ENCODE measurements at regions not wholly inside any gene's neighbourhood (a gene's known extent, or its start where the extent isn't known, plus 50 kb on each side); places are given as distances from the start of the nearest gene placed in this dataset.

DNA sequence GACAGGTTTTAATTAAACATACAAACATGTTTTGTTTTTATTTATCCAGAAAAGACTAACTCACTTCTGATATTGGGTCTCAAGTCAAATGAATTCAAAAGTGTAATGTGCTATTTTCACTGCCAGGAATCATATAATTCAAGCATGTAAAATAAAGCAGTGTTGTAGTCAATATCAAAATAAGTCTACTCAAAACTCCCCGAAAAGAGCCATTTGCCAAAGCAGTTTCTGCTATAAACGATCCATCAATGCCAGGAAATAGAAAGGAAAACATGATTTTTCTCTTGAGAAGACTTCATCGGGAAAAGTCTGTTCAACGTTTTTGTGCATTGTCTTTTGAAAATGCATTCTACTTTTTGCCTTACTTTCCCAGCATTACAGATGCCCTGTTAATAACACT is 633.3 kb downstream of the FAT4 start:
- ATAC-seq (no peak), DNase-seq (no peak)
- intact Hi-C loops (cut with micrococcal nuclease), result no loop called here

DNA sequence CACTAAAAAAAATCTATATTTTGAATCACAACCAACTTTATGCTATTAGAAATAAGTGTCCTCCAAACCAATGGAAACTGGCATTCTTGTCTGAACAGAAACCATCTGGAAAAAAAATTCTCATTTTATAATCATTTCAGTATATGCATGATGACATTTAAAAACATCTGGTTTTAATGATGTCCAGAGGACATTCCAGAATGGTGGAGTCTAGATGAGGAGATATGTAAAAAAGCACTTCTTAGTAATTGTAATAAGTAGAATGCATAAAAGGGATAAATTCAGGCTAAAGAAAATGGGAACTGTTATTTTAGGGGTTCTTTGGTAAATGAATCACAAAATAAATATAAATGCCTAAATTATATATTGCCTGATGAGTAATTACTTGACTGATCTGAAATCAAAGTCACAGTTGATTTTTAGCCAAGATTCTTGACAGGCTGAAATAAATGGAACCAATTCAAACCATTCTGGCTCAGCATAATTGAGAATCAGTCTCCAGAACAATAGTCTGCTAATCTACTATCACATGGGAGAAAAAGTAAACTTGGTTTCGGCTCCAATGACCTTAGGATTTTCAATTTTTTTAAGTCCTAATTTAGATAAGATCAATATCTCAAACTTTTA is 636.6 kb downstream of the FAT4 start:
- DNase-seq (no peak), ATAC-seq (no peak)
- intact Hi-C loops (cut with micrococcal nuclease), result no loop called here

DNA sequence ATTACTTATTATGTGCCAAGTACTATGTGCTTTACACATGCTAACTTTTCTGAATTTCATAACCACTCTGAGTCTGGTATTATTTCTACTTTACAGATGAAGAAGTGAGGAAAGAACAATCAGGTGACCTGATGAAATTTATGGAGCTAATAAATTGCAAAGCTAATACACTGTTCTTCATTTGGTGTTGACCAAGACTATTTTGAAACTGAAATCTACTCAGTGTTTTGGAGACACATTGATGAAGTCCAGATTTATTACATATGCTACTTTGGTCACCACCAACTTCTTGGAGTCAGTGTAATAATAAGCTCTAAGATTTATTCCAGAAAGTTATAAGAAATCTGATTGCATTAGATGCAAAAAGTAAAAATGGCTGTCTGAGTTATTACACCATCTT is 637.9 kb downstream of the FAT4 start:
- intact Hi-C loops (cut with micrococcal nuclease), result no loop called here
- DNase-seq (no peak), ATAC-seq (no peak)

DNA sequence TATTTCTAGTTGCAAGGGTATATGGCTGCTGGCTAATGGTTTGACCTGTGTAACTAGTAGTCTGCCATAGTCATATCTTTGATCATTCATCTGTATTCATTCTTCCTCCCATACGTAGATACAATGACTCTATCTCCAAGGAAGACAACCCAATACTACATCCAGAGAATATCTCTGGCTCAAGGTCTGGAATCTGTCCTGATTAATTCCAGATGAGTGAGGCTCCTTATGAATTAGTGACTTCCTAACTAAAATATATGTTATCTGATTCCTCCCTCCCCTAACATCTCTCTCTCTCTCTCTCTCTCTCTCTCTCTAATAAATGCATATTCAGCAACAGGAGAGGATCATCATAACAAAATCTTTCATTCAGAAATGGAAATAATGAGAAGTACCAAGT is 641.5 kb downstream of the FAT4 start:
- DNase-seq (no peak), ATAC-seq (no peak)
- intact Hi-C loops (cut with micrococcal nuclease), result no loop called here

DNA sequence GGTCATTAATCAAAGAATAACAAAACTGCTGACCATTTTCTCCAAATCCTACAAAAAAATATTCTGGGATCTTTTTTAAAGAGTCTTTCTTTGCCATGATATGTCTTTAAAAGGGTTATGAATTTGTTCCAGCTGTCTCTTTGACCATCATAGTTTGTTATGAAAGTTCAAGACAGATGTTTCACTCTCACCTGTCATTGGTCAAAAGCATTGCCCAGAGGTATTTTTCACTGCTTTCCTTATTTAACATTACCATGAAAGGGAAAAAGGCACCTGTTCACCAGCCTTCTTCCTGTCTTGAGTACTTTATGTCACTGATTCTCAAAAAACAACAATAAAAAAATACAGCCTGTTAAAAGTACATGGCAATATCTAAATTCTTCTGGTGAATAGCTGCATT is 643.8 kb downstream of the FAT4 start:
- intact Hi-C loops (cut with micrococcal nuclease), result no loop called here
- DNase-seq (no peak), ATAC-seq (no peak)

DNA sequence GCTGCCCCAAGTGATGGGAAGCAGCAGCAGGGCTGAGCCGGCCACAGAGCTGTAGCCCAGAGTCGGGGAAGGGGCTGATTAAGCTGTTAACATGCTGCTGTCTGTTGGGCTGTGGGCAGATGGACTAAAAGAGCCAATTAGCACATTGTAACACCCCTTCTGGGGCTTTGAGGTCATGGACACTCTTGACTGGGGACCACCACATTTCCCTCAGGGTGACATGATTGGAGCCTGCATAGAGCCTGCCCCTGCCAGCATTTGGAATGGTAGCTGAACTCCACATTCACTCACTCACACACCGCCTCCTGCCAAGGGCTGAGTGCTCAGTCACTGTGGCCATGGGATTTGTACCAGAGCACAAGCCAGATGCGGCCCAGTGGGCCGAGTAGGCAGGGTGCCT is 646.9 kb downstream of the FAT4 start:
- intact Hi-C loops (cut with micrococcal nuclease), result no loop called here
- DNase-seq, result no peak
- no peak for ATAC-seq

DNA sequence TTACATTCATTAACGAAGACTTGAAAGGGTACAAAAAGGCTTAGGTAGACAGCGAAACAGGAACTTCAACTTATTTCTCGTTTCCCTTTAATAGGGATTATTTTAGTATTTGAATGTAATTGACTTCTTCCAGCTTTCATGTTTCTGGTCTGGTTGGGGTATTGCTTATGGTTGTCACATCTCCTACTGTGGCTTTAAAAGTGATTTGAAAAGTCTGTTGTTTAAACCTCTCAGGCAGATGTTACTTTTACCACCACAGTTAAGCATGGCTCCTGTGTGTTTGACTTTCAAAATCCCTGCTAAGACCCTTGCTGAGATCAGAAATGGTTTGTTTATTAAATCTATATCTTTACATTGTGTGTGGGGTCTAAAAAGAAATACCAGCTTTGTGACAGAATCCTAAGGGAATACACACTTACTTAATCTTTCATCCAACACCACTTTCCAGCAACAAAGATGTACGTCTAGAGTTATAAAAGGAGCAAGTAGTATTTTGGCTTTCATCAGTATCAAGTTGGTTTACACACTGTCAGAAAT is 661.2 kb downstream of the FAT4 start:
- ATAC-seq, result no peak

DNA sequence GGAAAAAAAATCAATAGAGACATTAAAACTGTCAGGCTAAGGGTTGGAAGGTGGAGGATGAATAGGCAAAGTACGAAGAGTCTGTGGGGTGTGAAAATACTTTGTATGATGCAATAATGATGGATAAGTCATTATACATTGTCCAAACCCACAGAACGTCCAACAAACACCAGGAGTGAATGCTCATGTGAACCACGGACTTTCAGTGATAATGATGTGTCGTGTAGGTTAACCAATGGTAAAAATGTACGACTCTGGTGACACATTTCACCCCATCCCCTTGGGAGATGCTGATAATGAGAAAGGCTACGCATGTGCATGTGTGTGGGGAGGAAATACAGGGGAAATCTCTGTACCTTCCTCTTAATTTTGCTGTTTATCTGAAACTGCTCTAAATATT is 665.2 kb downstream of the FAT4 start:
- no peak for ATAC-seq
- intact Hi-C loops (cut with micrococcal nuclease), result no loop called here
- no peak for DNase-seq

More for the DNA sequence above, 661.2 kb downstream of the FAT4 start:
- intact Hi-C loops (cut with micrococcal nuclease), result no loop called here
- no peak for DNase-seq

DNA sequence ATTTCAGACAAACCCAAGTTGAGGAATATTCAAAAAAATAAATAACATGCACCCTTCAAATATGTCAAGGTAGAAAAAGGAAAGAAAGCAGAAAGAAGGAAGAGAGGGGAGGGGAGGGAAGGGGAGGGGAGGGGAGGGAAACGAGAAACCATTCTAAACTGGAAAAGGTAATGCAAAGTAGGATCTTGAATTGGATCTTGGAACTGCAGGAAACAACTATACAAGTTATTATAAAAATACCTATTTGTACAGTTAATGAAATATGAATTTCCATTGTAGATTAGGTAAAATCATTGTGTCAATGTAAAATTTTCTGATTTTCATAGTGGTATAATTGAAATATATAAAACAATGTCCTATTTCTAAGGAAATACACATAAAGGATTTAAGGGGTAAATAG is 668.4 kb downstream of the FAT4 start:
- ATAC-seq (no peak), DNase-seq (no peak)
- intact Hi-C loops (cut with micrococcal nuclease), result no loop called here

DNA sequence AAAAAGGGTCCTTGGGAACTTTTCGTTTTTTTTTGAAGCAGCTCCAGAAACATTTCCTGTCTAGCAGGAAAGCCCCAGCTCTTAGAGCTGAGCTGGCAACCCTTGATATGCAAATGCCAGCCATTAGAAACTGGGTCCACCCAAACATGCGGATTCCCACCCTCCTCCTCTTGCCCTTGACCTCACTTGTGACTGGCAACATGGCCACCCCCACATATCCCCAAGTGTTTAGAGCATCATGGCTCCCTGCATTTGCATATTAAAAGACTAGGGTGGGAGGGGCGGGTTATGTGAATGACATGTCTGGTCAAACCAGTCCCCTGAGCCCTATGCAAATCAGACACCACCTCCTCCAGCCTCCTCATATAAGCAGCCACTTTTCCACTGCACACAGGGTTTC is 671.1 kb downstream of the FAT4 start:
- no peak for DNase-seq
- intact Hi-C loops (cut with micrococcal nuclease), result no loop called here
- no peak for ATAC-seq

DNA sequence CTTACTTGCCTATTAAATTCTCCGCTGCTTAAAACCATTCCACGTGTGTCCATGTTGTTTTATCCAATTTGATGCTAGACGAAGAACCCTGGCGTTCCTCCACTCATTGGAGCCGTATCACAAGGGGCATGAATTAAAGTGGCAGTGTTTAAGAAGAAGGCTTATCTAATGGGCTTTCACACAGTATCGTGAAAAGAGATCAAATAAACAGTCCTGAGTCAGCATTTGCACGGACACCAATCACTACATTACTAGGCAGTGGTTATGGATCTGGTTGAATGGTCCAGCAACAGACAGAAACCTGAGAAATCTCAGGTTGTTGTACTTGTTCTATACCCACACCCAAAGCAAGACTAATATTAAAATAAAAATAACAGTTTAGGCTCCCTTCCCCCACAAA is 671.6 kb downstream of the FAT4 start:
- intact Hi-C loops (cut with micrococcal nuclease), result no loop called here
- ATAC-seq (no peak), DNase-seq (no peak)

DNA sequence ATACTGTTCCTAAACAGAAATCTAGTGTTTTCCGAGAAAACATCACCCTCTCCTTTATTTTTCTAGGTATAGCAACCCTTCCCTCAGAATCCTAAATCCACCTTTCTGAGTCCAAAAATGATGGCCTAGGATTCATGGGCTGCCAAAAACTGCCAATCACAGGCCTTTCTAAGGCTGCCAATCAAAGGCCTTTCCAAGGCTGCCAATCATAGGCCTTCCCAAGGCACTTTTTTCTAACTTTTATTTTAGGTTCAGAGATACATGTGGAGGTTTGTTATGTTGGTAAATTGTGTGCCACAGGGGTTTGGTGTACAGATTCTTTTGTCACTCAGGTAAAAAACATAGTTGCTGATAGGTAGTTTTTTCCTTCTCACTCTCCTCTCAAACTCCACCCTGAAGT is 673.7 kb downstream of the FAT4 start:
- DNase-seq (no peak), ATAC-seq (no peak)
- intact Hi-C loops (cut with micrococcal nuclease), result no loop called here

DNA sequence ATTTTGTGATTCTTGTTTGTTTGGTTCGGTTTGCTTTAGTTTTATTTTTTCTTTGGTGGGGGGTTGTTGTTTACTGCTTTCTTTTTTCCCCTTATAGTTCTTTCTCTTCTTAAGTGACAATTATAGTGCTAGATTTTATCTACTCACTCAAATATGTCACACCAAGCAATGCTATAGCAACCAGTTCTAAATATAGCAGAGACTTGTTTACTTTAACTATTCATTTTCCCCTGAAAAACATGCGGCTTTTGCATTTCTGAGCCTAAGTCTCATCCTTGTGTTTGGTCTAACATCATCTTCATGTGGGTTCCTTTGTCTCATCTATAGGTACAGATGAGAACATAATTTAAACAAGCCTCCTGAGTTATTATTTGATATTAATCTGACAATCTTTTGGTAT is 676.6 kb downstream of the FAT4 start:
- no peak for ATAC-seq

DNA sequence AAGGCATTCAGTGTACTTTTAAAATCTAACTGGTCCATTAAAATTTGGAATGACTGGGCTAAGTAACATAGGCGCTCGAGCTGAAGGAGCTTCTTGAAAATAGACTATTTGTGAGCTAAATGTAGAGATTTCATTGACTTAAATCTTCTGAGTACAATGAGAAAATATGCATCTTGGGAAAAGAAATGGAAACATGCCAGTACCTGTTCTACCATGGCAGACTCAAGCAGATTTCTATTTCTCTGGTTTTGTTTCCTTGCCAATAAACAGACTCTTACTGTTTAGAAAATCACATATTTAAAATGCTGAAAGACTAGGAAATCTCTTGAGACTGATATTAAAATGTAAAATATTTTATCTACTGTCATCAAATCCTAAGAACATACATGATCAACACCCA is 678.1 kb downstream of the FAT4 start:
- no peak for DNase-seq
- intact Hi-C loops (cut with micrococcal nuclease), result no loop called here

More for the DNA sequence above, 676.6 kb downstream of the FAT4 start:
- DNase-seq, result no peak
- intact Hi-C loops (cut with micrococcal nuclease), result no loop called here

DNA sequence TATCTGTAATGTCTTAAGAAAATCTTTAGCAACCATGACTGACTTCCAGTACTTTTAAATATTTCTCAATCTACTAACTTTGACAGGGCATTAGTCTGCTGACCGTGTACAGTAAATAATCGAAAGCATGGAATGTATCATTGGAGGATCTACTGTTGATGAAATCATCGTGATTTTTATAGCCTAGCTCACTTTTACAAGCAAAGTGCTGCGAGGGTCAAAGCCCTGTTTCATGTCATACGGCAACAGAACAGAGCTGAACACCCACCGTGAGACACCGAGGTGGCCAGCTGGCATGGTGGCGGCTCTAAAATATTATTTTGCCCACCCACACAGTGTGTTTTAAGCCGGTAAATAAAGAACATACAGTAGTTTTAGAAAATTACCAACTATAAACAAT is 679.3 kb downstream of the FAT4 start:
- DNase-seq (no peak), ATAC-seq (no peak)
- intact Hi-C loops (cut with micrococcal nuclease), result no loop called here

More for the DNA sequence above, 678.1 kb downstream of the FAT4 start:
- no peak for ATAC-seq

DNA sequence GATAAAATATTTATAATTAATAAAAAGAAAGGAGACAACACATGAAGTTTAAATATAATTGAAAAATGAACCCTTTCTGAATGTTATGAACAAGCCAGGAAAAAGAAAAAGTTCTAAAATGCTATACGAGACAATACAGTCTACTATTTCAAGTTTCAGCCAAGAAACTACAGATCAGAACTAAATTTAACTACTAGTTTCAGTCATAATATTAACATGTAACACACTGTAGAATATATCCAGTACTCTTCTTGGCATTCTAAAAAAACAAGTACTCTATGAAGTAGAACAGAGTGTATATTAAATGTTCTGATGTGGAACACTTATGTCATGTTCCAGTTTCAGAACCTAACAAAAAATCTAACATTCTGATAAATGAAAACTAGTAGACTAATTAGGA is 679.7 kb downstream of the FAT4 start:
- DNase-seq (no peak), ATAC-seq (no peak)
- intact Hi-C loops (cut with micrococcal nuclease), result no loop called here

DNA sequence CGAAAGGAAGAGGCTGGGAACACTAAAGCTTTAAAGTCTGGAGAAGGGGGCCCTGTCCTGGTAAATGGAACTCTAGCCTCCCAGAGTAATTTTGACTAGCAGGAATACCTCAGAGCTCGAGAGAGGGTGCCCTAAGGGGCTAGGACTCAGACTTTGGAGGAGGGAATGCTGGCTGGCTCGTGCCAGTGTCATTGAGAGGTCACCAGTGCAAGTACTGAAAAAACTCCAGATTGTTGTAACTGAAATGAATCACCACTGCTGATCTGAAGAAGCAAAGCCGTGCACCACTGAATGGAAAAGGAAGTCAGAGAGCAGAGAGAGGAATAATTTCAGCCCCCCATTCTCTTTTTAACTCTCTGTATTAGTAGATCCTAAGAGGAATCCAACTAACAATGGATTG is 690.2 kb downstream of the FAT4 start:
- intact Hi-C loops (cut with micrococcal nuclease), result no loop called here
- no peak for DNase-seq

DNA sequence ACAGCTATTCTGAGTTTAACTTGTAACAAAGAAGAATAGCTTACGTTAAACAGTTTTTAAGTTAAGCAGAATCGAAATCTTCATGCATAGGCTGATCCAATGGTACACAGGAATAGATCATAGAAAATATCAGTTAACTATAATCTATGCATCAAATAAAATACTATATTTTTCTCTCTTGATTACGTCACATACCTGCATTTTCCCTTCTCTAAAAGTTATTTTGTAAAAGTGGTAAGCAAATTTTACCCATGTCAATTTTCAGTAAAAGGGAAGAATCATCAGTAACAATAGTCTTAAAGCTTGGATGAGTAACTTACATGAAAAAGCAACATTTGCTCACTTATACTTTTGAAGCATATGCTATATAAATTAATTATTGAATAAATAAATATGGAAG is 692.4 kb downstream of the FAT4 start:
- DNase-seq (no peak), ATAC-seq (no peak)
- intact Hi-C loops (cut with micrococcal nuclease), result no loop called here

More for the DNA sequence above, 690.2 kb downstream of the FAT4 start:
- ATAC-seq, result no peak

DNA sequence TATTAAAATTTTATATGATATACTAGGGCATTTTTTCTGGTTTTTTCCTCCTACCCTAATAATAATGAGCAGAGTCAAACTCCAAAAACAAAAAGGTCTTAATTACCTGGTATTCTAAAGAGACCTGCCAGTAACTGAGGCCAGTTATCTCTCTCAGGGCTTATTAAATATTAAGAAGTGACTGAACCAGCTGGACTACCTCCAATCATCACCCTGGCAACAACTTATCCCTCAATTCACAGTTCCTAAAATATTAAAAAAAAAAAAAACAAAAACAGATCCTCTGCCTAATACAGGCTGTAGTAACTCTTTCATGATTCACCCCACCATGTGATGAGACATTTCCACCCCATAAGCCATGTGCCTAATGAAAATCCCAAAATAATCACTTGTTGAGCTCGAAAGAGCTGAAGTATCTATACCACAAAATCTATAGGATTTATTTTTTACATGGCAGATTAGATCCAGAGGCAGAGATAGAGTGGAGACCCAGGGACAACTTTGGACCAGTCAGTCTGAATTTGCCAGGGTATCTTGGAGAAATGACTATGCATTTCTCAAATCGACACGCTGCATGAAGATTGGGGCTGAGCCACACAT is 698.0 kb downstream of the FAT4 start:
- intact Hi-C loops (cut with micrococcal nuclease), result no loop called here
- ATAC-seq (no peak), DNase-seq (no peak)

DNA sequence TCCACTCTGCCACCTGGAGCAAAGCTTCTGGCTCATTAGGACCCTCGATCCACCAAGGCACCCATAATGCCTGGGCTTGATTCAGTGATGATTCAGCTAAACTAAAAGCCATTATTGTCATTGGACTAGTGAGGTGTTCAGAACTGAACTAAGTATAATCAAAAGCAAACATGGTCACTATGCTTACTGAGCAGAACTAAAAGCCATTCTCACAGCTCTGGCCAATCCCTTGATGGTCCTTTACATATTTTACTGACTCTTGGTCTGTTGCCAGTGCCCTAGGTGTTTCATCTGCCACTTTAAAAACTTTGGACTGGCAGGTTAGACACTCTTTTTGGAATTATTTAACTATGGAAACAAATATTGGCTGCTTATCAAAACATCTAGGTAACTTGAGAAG is 703.5 kb downstream of the FAT4 start:
- no peak for DNase-seq
- intact Hi-C loops (cut with micrococcal nuclease), result no loop called here
- no peak for ATAC-seq

DNA sequence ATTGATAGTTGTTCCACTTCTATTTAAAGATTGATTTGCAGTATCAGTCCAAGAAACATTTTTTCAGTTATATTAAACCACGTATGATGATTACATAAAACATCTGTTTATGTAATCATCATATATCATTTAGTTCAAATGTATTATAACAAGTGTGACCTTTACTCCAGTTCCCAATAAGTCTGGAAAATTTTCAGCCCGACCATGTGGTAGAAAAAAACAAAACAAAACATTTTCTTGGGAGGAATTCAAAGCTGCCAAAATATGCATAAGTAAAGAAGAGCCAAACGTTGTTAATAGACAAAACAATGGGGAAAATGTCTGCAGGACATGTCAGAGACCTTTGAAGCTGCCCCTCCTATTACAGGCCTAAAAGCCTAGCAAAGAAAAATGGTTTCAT is 709.1 kb downstream of the FAT4 start:
- ATAC-seq (no peak), DNase-seq (no peak)
- intact Hi-C loops (cut with micrococcal nuclease), result no loop called here
